ENCODE measurements at regions not wholly inside any gene's neighbourhood (a gene's known extent, or its start where the extent isn't known, plus 50 kb on each side); places are given as distances from the start of the nearest gene placed in this dataset.

GRCh38 chr2:217110550-217110949 lies 250.7 kb upstream of the TNP1 start:
- TF ChIP-seq POLR2AphosphoS5 (IDR thresholded peaks at IDR 0.05) (no peak), CTCF (IDR thresholded peaks at IDR 0.05) (no peak), POLR2A (IDR thresholded peaks at IDR 0.05) (no peak)
